LNCaP clone FGC (cell line): ENCODE measurements at regions not wholly inside any gene's neighbourhood (a gene's known extent, or its start where the extent isn't known, plus 50 kb on each side); places are given as distances from the start of the nearest gene placed in this dataset.

Source experiments
- DNase-seq: peaks from one replicate; pipeline ENCODE4 v3.0.0-alpha.2; 2011; ENCODE audit warnings: low read depth
- H3K4me3 ChIP-seq: 2 replicates; pipeline ENCODE4 v1.5.1; 2011; ENCODE audit warnings: mild to moderate bottlenecking, low read depth, low read length, control low read depth
- CTCF ChIP-seq: IDR thresholded peaks from 2 replicates; pipeline ENCODE4 v1.5.1; 2012; ENCODE audit warnings: mild to moderate bottlenecking; ENCODE audit not compliant: control insufficient read depth, insufficient read depth; ENCODE audit errors: extremely low read depth

- TF ChIP-seq CTCF = no peak
- no peak for DNase-seq
- H3K4me3 ChIP-seq = no peak overlapping the region
Observed at GRCh38 chr2:239787538-239788050, 237.5 kb downstream of the NDUFA10 start.

GRCh38 chr2:239786791-239787190, 238.4 kb downstream of the NDUFA10 start:
- H3K4me3 ChIP-seq = no peak overlapping the region
- DNase-seq = no peak
- no peak for TF ChIP-seq CTCF

- TF ChIP-seq CTCF = no peak
- H3K4me3 ChIP-seq = no peak overlapping the region
- DNase-seq = no peak
Observed at GRCh38 chr2:239781454-239781853, 243.7 kb downstream of the NDUFA10 start.

- H3K4me3 ChIP-seq = no peak overlapping the region
- TF ChIP-seq CTCF = no peak
- no peak for DNase-seq
Observed at GRCh38 chr2:239780236-239780994, 244.7 kb downstream of the NDUFA10 start.

- no peak for TF ChIP-seq CTCF
- DNase-seq = no peak
- no peak overlapping the region for H3K4me3 ChIP-seq
Observed at GRCh38 chr2:239779584-239779983, 245.6 kb downstream of the NDUFA10 start.

GRCh38 chr2:239778861-239779558, 246.1 kb downstream of the NDUFA10 start:
- no peak overlapping the region for H3K4me3 ChIP-seq
- no peak for TF ChIP-seq CTCF
- no peak for DNase-seq
